Retinal pigment epithelial cell (primary cell): ENCODE measurements at regions not wholly inside any gene's neighbourhood (a gene's known extent, or its start where the extent isn't known, plus 50 kb on each side); places are given as distances from the start of the nearest gene placed in this dataset.

Experiments used
- DNase-seq: peaks from one replicate; pipeline ENCODE4 v3.0.0-alpha.2; 2010; ENCODE audit warnings: low read depth
- H3K4me3 ChIP-seq: 2 replicates; pipeline ENCODE4 v1.5.1; 2011; ENCODE audit warnings: mild to moderate bottlenecking, low read length, control low read depth, moderate library complexity
- CTCF ChIP-seq: conservative IDR thresholded peaks from 2 replicates; pipeline ENCODE4 v1.5.1; 2011; ENCODE audit warnings: low read depth, low read length, control low read depth, inconsistent platforms

GRCh38 chr9:118457171-118458000 is 753.2 kb downstream of the TLR4 start:
- no peak for DNase-seq
- TF ChIP-seq CTCF, result no peak

GRCh38 chr9:118459913-118460312 is 755.7 kb downstream of the TLR4 start:
- no peak for DNase-seq
- no peak overlapping the region for H3K4me3 ChIP-seq
- no peak for TF ChIP-seq CTCF

More at GRCh38 chr9:118457171-118458000, 753.2 kb downstream of the TLR4 start:
- no peak overlapping the region for H3K4me3 ChIP-seq

- DNase-seq, result no peak
- no peak overlapping the region for H3K4me3 ChIP-seq
- no peak for TF ChIP-seq CTCF
These were observed 759.2 kb downstream of the TLR4 start for GRCh38 chr9:118463419-118463818.

GRCh38 chr9:118473521-118473920 is 769.3 kb downstream of the TLR4 start:
- TF ChIP-seq CTCF, result no peak
- DNase-seq, result peak; percentile 9
- no peak overlapping the region for H3K4me3 ChIP-seq

- TF ChIP-seq CTCF, result no peak
- H3K4me3 ChIP-seq, result no peak overlapping the region
- DNase-seq, result no peak
These were observed 774.5 kb downstream of the TLR4 start for GRCh38 chr9:118478752-118479151.

- no peak for DNase-seq
- no peak overlapping the region for H3K4me3 ChIP-seq
- TF ChIP-seq CTCF, result no peak
These were observed 778.1 kb downstream of the TLR4 start for GRCh38 chr9:118482306-118482705.

GRCh38 chr9:118483677-118484076 is 779.5 kb downstream of the TLR4 start:
- no peak overlapping the region for H3K4me3 ChIP-seq
- no peak for DNase-seq
- TF ChIP-seq CTCF, result no peak
